SH-SY5Y (cell line): ENCODE measurements at regions not wholly inside any gene's neighbourhood (a gene's known extent, or its start where the extent isn't known, plus 50 kb on each side); places are given as distances from the start of the nearest gene placed in this dataset.

Source experiments
- GATA2 ChIP-seq: IDR thresholded peaks from 2 replicates; pipeline ENCODE4 v1.6.1; 2011; ENCODE audit warnings: mild to moderate bottlenecking, low read depth, low read length
- GATA3 ChIP-seq: IDR thresholded peaks from 2 replicates; pipeline ENCODE4 v1.6.1; 2011; ENCODE audit warnings: low read depth, mild to moderate bottlenecking, low read length, moderate library complexity

DNA sequence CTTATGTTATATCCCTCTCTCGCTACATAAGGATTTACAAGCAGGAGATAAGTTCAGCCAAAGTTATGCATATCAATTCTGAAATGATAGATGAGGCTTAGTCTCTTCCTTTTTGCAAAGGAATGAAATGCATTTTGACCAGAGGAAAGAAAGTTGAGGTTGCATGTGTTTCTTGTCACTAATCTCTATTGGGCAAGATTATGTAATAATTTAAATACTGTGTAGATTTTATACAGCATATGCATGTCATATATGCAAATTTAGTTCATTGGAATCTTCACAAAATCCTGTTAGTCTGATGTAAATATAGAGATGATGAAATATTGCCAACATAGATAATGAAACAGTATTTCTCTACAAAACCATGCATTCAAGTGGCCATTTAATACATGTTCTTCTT is 858.7 kb upstream of the RAG2 start:
- no peak for TF ChIP-seq GATA3
- no peak for TF ChIP-seq GATA2
